ENCODE measurements at regions not wholly inside any gene's neighbourhood (a gene's known extent, or its start where the extent isn't known, plus 50 kb on each side); places are given as distances from the start of the nearest gene placed in this dataset.

DNA sequence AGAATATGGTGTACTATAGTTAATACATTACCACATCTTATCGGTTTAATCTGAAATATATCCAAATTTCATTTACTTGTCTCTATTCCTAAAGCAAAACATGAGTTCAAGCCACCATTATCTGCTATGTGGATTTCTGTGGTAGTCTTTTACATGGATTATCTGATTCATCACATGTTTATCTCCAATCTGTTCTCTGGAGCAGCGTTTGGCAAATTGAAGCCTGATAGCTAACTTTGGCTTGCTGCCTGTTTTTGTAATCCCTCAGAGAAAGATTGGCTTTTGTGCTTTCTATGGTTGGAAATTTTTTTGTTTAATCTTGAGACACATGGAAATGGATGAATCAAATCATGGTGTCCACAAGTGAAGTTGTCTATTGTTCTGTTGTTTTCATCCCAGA lies 274.3 kb downstream of the JRKL start:
- no peaks in the 10 kb centered on the region for H3K36me3 ChIP-seq (ENCODE audit: low read length)
- H3K4me3 ChIP-seq (ENCODE audit: insufficient read depth, low read length, poor library complexity, severe bottlenecking), result no peak overlapping the region
- H4K20me1 ChIP-seq (ENCODE audit: low read depth, low read length), result no peaks in the 10 kb centered on the region
- H3K79me2 ChIP-seq (ENCODE audit: insufficient read depth, low read length), result no peaks in the 10 kb centered on the region
- H3K27me3 ChIP-seq (ENCODE audit: low read length), result no peaks in the 10 kb centered on the region
- no peaks in the 10 kb centered on the region for H3K9me2 ChIP-seq (replicated peaks; ENCODE audit: insufficient read depth, low read length)
- H2AFZ ChIP-seq (ENCODE audit: low read depth, low read length, severe bottlenecking), result no peak overlapping the region
- H3K27ac ChIP-seq (ENCODE audit: low read depth, low read length), result no peak overlapping the region
- TF ChIP-seq EZH2phosphoT487 (conservative IDR thresholded peaks at IDR 0.05; ENCODE audit: low read length), result no peak
- TF ChIP-seq, protein P1, sequence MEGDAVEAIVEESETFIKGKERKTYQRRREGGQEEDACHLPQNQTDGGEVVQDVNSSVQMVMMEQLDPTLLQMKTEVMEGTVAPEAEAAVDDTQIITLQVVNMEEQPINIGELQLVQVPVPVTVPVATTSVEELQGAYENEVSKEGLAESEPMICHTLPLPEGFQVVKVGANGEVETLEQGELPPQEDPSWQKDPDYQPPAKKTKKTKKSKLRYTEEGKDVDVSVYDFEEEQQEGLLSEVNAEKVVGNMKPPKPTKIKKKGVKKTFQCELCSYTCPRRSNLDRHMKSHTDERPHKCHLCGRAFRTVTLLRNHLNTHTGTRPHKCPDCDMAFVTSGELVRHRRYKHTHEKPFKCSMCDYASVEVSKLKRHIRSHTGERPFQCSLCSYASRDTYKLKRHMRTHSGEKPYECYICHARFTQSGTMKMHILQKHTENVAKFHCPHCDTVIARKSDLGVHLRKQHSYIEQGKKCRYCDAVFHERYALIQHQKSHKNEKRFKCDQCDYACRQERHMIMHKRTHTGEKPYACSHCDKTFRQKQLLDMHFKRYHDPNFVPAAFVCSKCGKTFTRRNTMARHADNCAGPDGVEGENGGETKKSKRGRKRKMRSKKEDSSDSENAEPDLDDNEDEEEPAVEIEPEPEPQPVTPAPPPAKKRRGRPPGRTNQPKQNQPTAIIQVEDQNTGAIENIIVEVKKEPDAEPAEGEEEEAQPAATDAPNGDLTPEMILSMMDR (IDR thresholded peaks at IDR 0.05; ENCODE audit: insufficient read depth, low read length, poor library complexity, severe bottlenecking), result no peak
- H3K9me3 ChIP-seq (ENCODE audit: insufficient read depth, low read length), result no peaks in the 10 kb centered on the region
- H3F3A ChIP-seq (ENCODE audit: insufficient read depth), result no peaks in the 10 kb centered on the region
- H3K9ac ChIP-seq (ENCODE audit: low read length), result no peak overlapping the region
- no peak overlapping the region for H3K4me2 ChIP-seq (ENCODE audit: low read depth, low read length, poor library complexity, severe bottlenecking)

DNA sequence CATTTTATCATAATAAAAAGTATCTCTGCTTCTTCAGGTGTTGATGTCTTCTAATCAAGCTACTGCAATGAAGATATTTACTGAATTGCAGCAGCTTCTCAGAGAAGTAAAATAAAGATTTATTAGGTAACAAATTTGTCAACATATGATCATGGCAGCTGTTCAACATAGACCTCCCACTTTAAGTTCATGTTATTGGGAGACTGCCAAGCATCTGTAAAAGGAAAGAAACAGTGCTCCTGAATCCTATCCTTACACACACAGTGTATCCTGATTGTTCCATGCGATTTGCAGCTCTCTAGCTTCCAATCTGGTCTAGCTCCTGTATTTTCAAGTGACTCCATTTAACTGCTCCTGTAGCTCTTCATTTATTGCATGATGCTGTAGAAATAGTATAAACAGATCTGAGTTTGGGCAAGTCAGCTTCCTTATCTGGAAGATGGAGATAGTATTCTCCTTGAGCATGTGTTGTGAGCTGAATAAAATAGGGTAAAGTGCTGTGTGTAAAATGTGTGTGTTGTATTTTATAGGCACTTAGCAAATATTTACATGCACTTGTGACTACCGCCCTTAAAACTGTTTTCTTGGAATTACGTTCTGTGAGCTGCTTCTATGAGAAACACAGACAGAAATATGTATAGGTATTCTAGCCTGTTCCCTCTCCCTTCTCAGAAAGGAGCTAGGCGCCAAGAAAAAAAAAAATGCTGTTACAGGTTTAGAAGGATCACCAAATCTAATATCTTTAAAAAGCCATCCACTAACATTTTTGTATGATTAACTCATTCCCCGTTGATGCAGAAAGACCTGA lies 290.6 kb downstream of the JRKL start:
- H4K20me1 ChIP-seq (ENCODE audit: low read depth, low read length), result no peaks in the 10 kb centered on the region
- H3K9me3 ChIP-seq (ENCODE audit: insufficient read depth, low read length), result no peaks in the 10 kb centered on the region
- no peak overlapping the region for H3K4me2 ChIP-seq (ENCODE audit: low read depth, low read length, poor library complexity, severe bottlenecking)
- no peak overlapping the region for H3K4me3 ChIP-seq (ENCODE audit: insufficient read depth, low read length, poor library complexity, severe bottlenecking)
- H3K9ac ChIP-seq (ENCODE audit: low read length), result no peak overlapping the region
- no peak overlapping the region for H2AFZ ChIP-seq (ENCODE audit: low read depth, low read length, severe bottlenecking)
- H3K79me2 ChIP-seq (ENCODE audit: insufficient read depth, low read length), result no peaks in the 10 kb centered on the region
- H3F3A ChIP-seq (ENCODE audit: insufficient read depth), result no peaks in the 10 kb centered on the region
- H3K36me3 ChIP-seq (ENCODE audit: low read length), result no peaks in the 10 kb centered on the region
- H3K27me3 ChIP-seq (ENCODE audit: low read length), result no peaks in the 10 kb centered on the region
- no peaks in the 10 kb centered on the region for H3K9me2 ChIP-seq (replicated peaks; ENCODE audit: insufficient read depth, low read length)
- no peak for TF ChIP-seq EZH2phosphoT487 (conservative IDR thresholded peaks at IDR 0.05; ENCODE audit: low read length)
- H3K27ac ChIP-seq (ENCODE audit: low read depth, low read length), result no peak overlapping the region

DNA sequence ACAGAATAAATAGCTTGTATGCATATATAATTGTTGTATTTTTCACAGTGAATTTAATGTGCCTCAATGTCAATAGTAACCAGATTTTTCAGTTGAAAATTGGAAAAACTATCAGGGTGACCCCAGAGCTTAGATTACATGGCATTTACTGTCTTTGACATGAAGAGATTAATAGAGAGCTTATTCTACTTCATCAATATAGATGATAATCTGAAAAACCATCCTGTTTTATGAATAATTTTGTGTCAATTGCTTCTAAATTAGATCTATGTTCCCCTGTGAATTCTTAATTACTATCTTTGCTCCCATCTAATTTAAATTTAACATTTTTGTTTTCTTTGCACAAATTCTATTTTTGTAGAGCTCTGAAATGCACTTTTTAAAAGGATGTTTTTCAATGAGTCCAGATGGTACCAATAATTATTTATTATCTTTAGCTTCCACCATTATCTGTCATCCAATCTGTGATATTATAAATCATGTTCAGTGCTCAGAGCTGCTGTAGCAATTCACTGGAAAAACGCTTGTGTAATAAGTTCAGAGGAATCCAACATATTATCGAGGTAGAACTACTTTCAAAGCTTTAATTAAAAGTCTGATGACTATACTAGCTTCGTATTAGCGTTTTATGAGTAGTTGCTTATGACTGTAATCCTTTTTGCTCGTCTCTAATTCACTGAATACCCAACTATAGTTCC lies 291.4 kb downstream of the JRKL start:
- no peaks in the 10 kb centered on the region for H3K79me2 ChIP-seq (ENCODE audit: insufficient read depth, low read length)
- no peaks in the 10 kb centered on the region for H3K9me3 ChIP-seq (ENCODE audit: insufficient read depth, low read length)
- no peak overlapping the region for H3K9ac ChIP-seq (ENCODE audit: low read length)
- no peaks in the 10 kb centered on the region for H3K36me3 ChIP-seq (ENCODE audit: low read length)
- H3F3A ChIP-seq (ENCODE audit: insufficient read depth), result no peaks in the 10 kb centered on the region
- H3K4me2 ChIP-seq (ENCODE audit: low read depth, low read length, poor library complexity, severe bottlenecking), result no peak overlapping the region
- TF ChIP-seq EZH2phosphoT487 (conservative IDR thresholded peaks at IDR 0.05; ENCODE audit: low read length), result no peak
- TF ChIP-seq, protein P1 (IDR thresholded peaks at IDR 0.05; ENCODE audit: insufficient read depth, low read length, poor library complexity, severe bottlenecking), result no peak
- H3K4me3 ChIP-seq (ENCODE audit: insufficient read depth, low read length, poor library complexity, severe bottlenecking), result no peak overlapping the region
- no peaks in the 10 kb centered on the region for H3K27me3 ChIP-seq (ENCODE audit: low read length)
- no peak overlapping the region for H3K27ac ChIP-seq (ENCODE audit: low read depth, low read length)
- no peak overlapping the region for H2AFZ ChIP-seq (ENCODE audit: low read depth, low read length, severe bottlenecking)
- no peaks in the 10 kb centered on the region for H4K20me1 ChIP-seq (ENCODE audit: low read depth, low read length)
- H3K9me2 ChIP-seq (replicated peaks; ENCODE audit: insufficient read depth, low read length), result no peaks in the 10 kb centered on the region

DNA sequence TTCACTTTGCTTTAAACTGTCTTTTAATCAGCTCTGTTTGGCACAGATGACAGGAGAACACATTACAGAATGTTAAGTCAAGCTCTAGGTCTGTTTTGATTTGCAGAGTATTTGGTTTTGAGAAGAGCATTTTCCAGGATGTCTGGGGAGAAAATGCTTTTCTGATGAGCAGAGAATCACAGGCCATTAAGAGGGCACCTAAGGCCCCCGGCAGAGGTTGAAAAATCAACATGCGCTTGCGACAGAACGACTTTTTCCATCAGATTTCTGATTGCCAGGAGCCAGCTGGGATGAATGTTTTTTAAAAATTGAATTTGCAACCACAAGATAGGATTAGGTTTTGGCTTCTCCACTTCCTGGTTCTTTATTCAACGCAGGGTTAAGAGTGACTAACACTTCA lies 304.5 kb downstream of the JRKL start:
- no peak overlapping the region for H3K4me3 ChIP-seq (ENCODE audit: insufficient read depth, low read length, poor library complexity, severe bottlenecking)
- no peaks in the 10 kb centered on the region for H3K9me2 ChIP-seq (replicated peaks; ENCODE audit: insufficient read depth, low read length)
- no peaks in the 10 kb centered on the region for H3K27me3 ChIP-seq (ENCODE audit: low read length)
- no peak overlapping the region for H2AFZ ChIP-seq (ENCODE audit: low read depth, low read length, severe bottlenecking)
- no peaks in the 10 kb centered on the region for H3K36me3 ChIP-seq (ENCODE audit: low read length)
- H3K27ac ChIP-seq (ENCODE audit: low read depth, low read length), result no peak overlapping the region
- no peak overlapping the region for H3K4me2 ChIP-seq (ENCODE audit: low read depth, low read length, poor library complexity, severe bottlenecking)
- H3F3A ChIP-seq (ENCODE audit: insufficient read depth), result no peaks in the 10 kb centered on the region
- TF ChIP-seq, protein P1 (IDR thresholded peaks at IDR 0.05; ENCODE audit: insufficient read depth, low read length, poor library complexity, severe bottlenecking), result no peak
- no peak for TF ChIP-seq EZH2phosphoT487 (conservative IDR thresholded peaks at IDR 0.05; ENCODE audit: low read length)
- no peak overlapping the region for H3K9ac ChIP-seq (ENCODE audit: low read length)
- no peaks in the 10 kb centered on the region for H4K20me1 ChIP-seq (ENCODE audit: low read depth, low read length)
- no peaks in the 10 kb centered on the region for H3K9me3 ChIP-seq (ENCODE audit: insufficient read depth, low read length)
- H3K79me2 ChIP-seq (ENCODE audit: insufficient read depth, low read length), result no peaks in the 10 kb centered on the region
